GM19467 (cell line): ENCODE measurements at regions not wholly inside any gene's neighbourhood (a gene's known extent, or its start where the extent isn't known, plus 50 kb on each side); places are given as distances from the start of the nearest gene placed in this dataset.

Experiments
- ATAC-seq: cut with Tn5 transposase; IDR thresholded peaks from one replicate; pipeline ENCODE4 v1.9.1; 2021; ENCODE audit warnings: mild to moderate bottlenecking, moderate library complexity; ENCODE audit not compliant: unreplicated experiment

- no peak for ATAC-seq
Measured at GRCh38 chr4:136329042-136329662, 1203.1 kb downstream of the PCDH18 start.

- ATAC-seq, result no peak
Measured at GRCh38 chr4:136328131-136328530, 1204.2 kb downstream of the PCDH18 start.

- no peak for ATAC-seq
Measured at GRCh38 chr4:136320465-136320813, 1211.9 kb downstream of the PCDH18 start.

- ATAC-seq, result no peak
Measured at GRCh38 chr4:136319789-136320464, 1212.4 kb downstream of the PCDH18 start.

- ATAC-seq, result no peak
Measured at GRCh38 chr4:136316961-136317360, 1215.3 kb downstream of the PCDH18 start.

- ATAC-seq, result no peak
Measured at GRCh38 chr4:136314686-136315085, 1217.6 kb downstream of the PCDH18 start.

GRCh38 chr4:136311774-136312173, 1220.5 kb downstream of the PCDH18 start:
- ATAC-seq, result no peak

- no peak for ATAC-seq
Measured at GRCh38 chr4:136307765-136308164, 1224.5 kb downstream of the PCDH18 start.

- no peak for ATAC-seq
Measured at GRCh38 chr4:136306361-136306760, 1225.9 kb downstream of the PCDH18 start.

GRCh38 chr4:136302566-136302965, 1229.7 kb downstream of the PCDH18 start:
- ATAC-seq, result no peak

GRCh38 chr4:136301749-136302495, 1230.4 kb downstream of the PCDH18 start:
- ATAC-seq, result no peak

- no peak for ATAC-seq
Measured at GRCh38 chr4:136283977-136284376, 1248.3 kb downstream of the PCDH18 start.

- no peak for ATAC-seq
Measured at GRCh38 chr4:136281889-136282288, 1250.4 kb downstream of the PCDH18 start.

- no peak for ATAC-seq
Measured at GRCh38 chr4:136281307-136281706, 1251.0 kb downstream of the PCDH18 start.

- ATAC-seq, result no peak
Measured at GRCh38 chr4:136277741-136278140, 1254.6 kb downstream of the PCDH18 start.

- no peak for ATAC-seq
Measured at GRCh38 chr4:136246876-136247275, 1285.4 kb downstream of the PCDH18 start.

- no peak for ATAC-seq
Measured at GRCh38 chr4:136241221-136241986, 1290.9 kb downstream of the PCDH18 start.

- ATAC-seq, result no peak
Measured at GRCh38 chr4:136227315-136227714, 1305.0 kb downstream of the PCDH18 start.

GRCh38 chr4:136219592-136220125, 1312.6 kb downstream of the PCDH18 start:
- no peak for ATAC-seq

- ATAC-seq, result no peak
Measured at GRCh38 chr4:136203199-136203598, 1329.1 kb downstream of the PCDH18 start.

- ATAC-seq, result no peak
Measured at GRCh38 chr4:136198358-136198757, 1333.9 kb downstream of the PCDH18 start.
